Tibial nerve (tissue), 4 donors: ENCODE measurements at regions not wholly inside any gene's neighbourhood (a gene's known extent, or its start where the extent isn't known, plus 50 kb on each side); places are given as distances from the start of the nearest gene placed in this dataset.

Source experiments
- CTCF ChIP-seq, 5 experiments: fragments of 200-600 bp in 3 of 5; fragments of 450-650 bp in 2 of 5; sonication (generic) in 3 of 5; IDR thresholded peaks; one replicate each; pipeline ENCODE4 v1.5.1; 2016 to 2019; ENCODE audit warnings: antibody characterized with exemption in 5 of 5, mild to moderate bottlenecking in 3 of 5, moderate library complexity in 2 of 5
- EP300 ChIP-seq, 2 donors: sonication (generic); formaldehyde crosslinking; IDR thresholded peaks; one replicate each; pipeline ENCODE4 v1.6.1; 2017; ENCODE audit warnings: antibody characterized with exemption in 2 of 2, mild to moderate bottlenecking in 1 of 2
- POLR2A ChIP-seq, 2 donors: fragments of 450-650 bp; IDR thresholded peaks; one replicate each; pipeline ENCODE4 v1.6.1; 2017; ENCODE audit warnings: antibody characterized with exemption in 2 of 2, mild to moderate bottlenecking in 2 of 2, moderate library complexity in 2 of 2

- TF ChIP-seq POLR2A (IDR thresholded peaks at IDR 0.05) (no peak), CTCF (IDR thresholded peaks at IDR 0.05) (no peak), EP300 (IDR thresholded peaks at IDR 0.05) (no peak)
Observed at GRCh38 chr3:153843994-153844393, 277.2 kb upstream of the ARHGEF26 start.
